ENCODE measurements at regions not wholly inside any gene's neighbourhood (a gene's known extent, or its start where the extent isn't known, plus 50 kb on each side); places are given as distances from the start of the nearest gene placed in this dataset.

GRCh38 chr11:19509215-19509614 lies 203.4 kb upstream of the NAV2 start:
- H3K79me2 ChIP-seq (ENCODE audit: insufficient read depth, low read length), result no peaks in the 10 kb centered on the region
- DNase-seq, result no peak
- H3K27ac ChIP-seq (ENCODE audit: low read length), result no peak overlapping the region
- H3K9me3 ChIP-seq (ENCODE audit: insufficient read depth, low read length, severe bottlenecking), result no peaks in the 10 kb centered on the region
- ATAC-seq (ENCODE audit: insufficient read depth, low read depth), result no peak
- no peak overlapping the region for H2AFZ ChIP-seq (ENCODE audit: low read depth, low read length)
- no peaks in the 10 kb centered on the region for H3K36me3 ChIP-seq (ENCODE audit: insufficient read depth, low read length)
- no peak overlapping the region for H3K4me3 ChIP-seq (ENCODE audit: low read depth in 1 of 2, low read length in 2 of 2)
- H3K9ac ChIP-seq (ENCODE audit: low read depth, low read length), result no peak overlapping the region
- H3K4me1 ChIP-seq (ENCODE audit: insufficient read depth, low read length), result no peaks in the 10 kb centered on the region
- no peaks in the 10 kb centered on the region; the same call in 1 of the 2 replicates for H4K20me1 ChIP-seq (ENCODE audit: insufficient read depth, low read length)
- TF ChIP-seq CTCF (IDR thresholded peaks at IDR 0.05; ENCODE audit: borderline replicate concordance, extremely low read depth, low read length, poor library complexity, severe bottlenecking) (no peak), EZH2 (IDR thresholded peaks at IDR 0.05; ENCODE audit: borderline replicate concordance, low read depth, low read length, severe bottlenecking) (no peak)
- no peak overlapping the region for H3K4me2 ChIP-seq (ENCODE audit: insufficient read depth, low read length)
- H3K27me3 ChIP-seq (ENCODE audit: insufficient read depth, low read length, poor library complexity), result peaks cover 25% of the 10 kb centered on the region

- DNase-seq, result no peak
- TF ChIP-seq EZH2 (IDR thresholded peaks at IDR 0.05; ENCODE audit: borderline replicate concordance, low read depth, low read length, severe bottlenecking) (no peak), CTCF (IDR thresholded peaks at IDR 0.05; ENCODE audit: borderline replicate concordance, extremely low read depth, low read length, poor library complexity, severe bottlenecking) (no peak)
- no peak for ATAC-seq (ENCODE audit: insufficient read depth, low read depth)
- no peak overlapping the region for H2AFZ ChIP-seq (ENCODE audit: low read depth, low read length)
- no peaks in the 10 kb centered on the region for H3K36me3 ChIP-seq (ENCODE audit: insufficient read depth, low read length)
- H3K27me3 ChIP-seq (ENCODE audit: insufficient read depth, low read length, poor library complexity), result peaks cover 20% of the 10 kb centered on the region
- no peaks in the 10 kb centered on the region for H3K9me3 ChIP-seq (ENCODE audit: insufficient read depth, low read length, severe bottlenecking)
- no peak overlapping the region for H3K4me3 ChIP-seq (ENCODE audit: low read depth in 1 of 2, low read length in 2 of 2)
- no peaks in the 10 kb centered on the region for H3K79me2 ChIP-seq (ENCODE audit: insufficient read depth, low read length)
- H3K4me2 ChIP-seq (ENCODE audit: insufficient read depth, low read length), result no peak overlapping the region
- H3K9ac ChIP-seq (ENCODE audit: low read depth, low read length), result no peak overlapping the region
- H3K4me1 ChIP-seq (ENCODE audit: insufficient read depth, low read length), result no peaks in the 10 kb centered on the region
- H3K27ac ChIP-seq (ENCODE audit: low read length), result no peak overlapping the region
- H4K20me1 ChIP-seq (ENCODE audit: insufficient read depth, low read length), result no peaks in the 10 kb centered on the region; the same call in 1 of the 2 replicates
Observed at GRCh38 chr11:19508165-19508564, 204.5 kb upstream of the NAV2 start.

- Histone ChIP-seq H3K4me3 (ENCODE audit: low read depth in 1 of 2, low read length in 2 of 2) (no peak overlapping the region), H3K9ac (ENCODE audit: low read depth, low read length) (no peak overlapping the region), H3K36me3 (ENCODE audit: insufficient read depth, low read length) (no peaks in the 10 kb centered on the region), H2AFZ (ENCODE audit: low read depth, low read length) (no peak overlapping the region), H3K4me2 (ENCODE audit: insufficient read depth, low read length) (no peak overlapping the region), H3K27ac (ENCODE audit: low read length) (no peak overlapping the region), H3K4me1 (ENCODE audit: insufficient read depth, low read length) (no peaks in the 10 kb centered on the region), H4K20me1 (ENCODE audit: insufficient read depth, low read length) (no peaks in the 10 kb centered on the region; the same call in 1 of the 2 replicates), H3K9me3 (ENCODE audit: insufficient read depth, low read length, severe bottlenecking) (no peaks in the 10 kb centered on the region), H3K79me2 (ENCODE audit: insufficient read depth, low read length) (no peaks in the 10 kb centered on the region), H3K27me3 (ENCODE audit: insufficient read depth, low read length, poor library complexity) (peaks cover 16% of the 10 kb centered on the region)
- no peak for TF ChIP-seq EZH2 (IDR thresholded peaks at IDR 0.05; ENCODE audit: borderline replicate concordance, low read depth, low read length, severe bottlenecking)
- no peak for TF ChIP-seq CTCF (IDR thresholded peaks at IDR 0.05; ENCODE audit: borderline replicate concordance, extremely low read depth, low read length, poor library complexity, severe bottlenecking)
- DNase-seq, result no peak
- no peak for ATAC-seq (ENCODE audit: insufficient read depth, low read depth)
Observed at GRCh38 chr11:19506816-19507486, 205.7 kb upstream of the NAV2 start.
